GM18858 (cell line): ENCODE measurements at regions not wholly inside any gene's neighbourhood (a gene's known extent, or its start where the extent isn't known, plus 50 kb on each side); places are given as distances from the start of the nearest gene placed in this dataset.

Experiments used
- ATAC-seq: cut with Tn5 transposase; IDR thresholded peaks from one replicate; pipeline ENCODE4 v1.9.1; 2021; ENCODE audit not compliant: unreplicated experiment

- no peak for ATAC-seq
Measured at GRCh38 chr21:28437061-28437460, 555.6 kb downstream of the LTN1 start.

- ATAC-seq, result no peak
Measured at GRCh38 chr21:28436286-28436932, 556.3 kb downstream of the LTN1 start.

GRCh38 chr21:28431527-28432200 lies 561.0 kb downstream of the LTN1 start:
- no peak for ATAC-seq

GRCh38 chr21:28431022-28431421 lies 561.7 kb downstream of the LTN1 start:
- no peak for ATAC-seq

- ATAC-seq, result no peak
Measured at GRCh38 chr21:28429161-28429560, 563.5 kb downstream of the LTN1 start.

- no peak for ATAC-seq
Measured at GRCh38 chr21:28427394-28428022, 565.2 kb downstream of the LTN1 start.

- no peak for ATAC-seq
Measured at GRCh38 chr21:28426545-28426944, 566.1 kb downstream of the LTN1 start.

- ATAC-seq, result no peak
Measured at GRCh38 chr21:28423521-28424190, 569.0 kb downstream of the LTN1 start.

GRCh38 chr21:28421716-28422524 lies 570.8 kb downstream of the LTN1 start:
- no peak for ATAC-seq

GRCh38 chr21:28419811-28420210 lies 572.9 kb downstream of the LTN1 start:
- ATAC-seq, result no peak

GRCh38 chr21:28418726-28419514 lies 573.8 kb downstream of the LTN1 start:
- ATAC-seq, result no peak

- ATAC-seq, result no peak
Measured at GRCh38 chr21:28410256-28410655, 582.4 kb downstream of the LTN1 start.

- no peak for ATAC-seq
Measured at GRCh38 chr21:28402616-28402989, 590.1 kb downstream of the LTN1 start.

GRCh38 chr21:28397040-28397439 lies 595.6 kb downstream of the LTN1 start:
- ATAC-seq, result no peak

- no peak for ATAC-seq
Measured at GRCh38 chr21:28396421-28396820, 596.3 kb downstream of the LTN1 start.

- ATAC-seq, result no peak
Measured at GRCh38 chr21:28393279-28393678, 599.4 kb downstream of the LTN1 start.

GRCh38 chr21:28391938-28392849 lies 600.5 kb downstream of the LTN1 start:
- ATAC-seq, result no peak

- peak; percentile 49 for ATAC-seq
Measured at GRCh38 chr21:28387220-28387619, 605.5 kb downstream of the LTN1 start.

- ATAC-seq, result no peak
Measured at GRCh38 chr21:28385845-28386244, 606.8 kb downstream of the LTN1 start.
